GM18517 (cell line): ENCODE measurements at regions not wholly inside any gene's neighbourhood (a gene's known extent, or its start where the extent isn't known, plus 50 kb on each side); places are given as distances from the start of the nearest gene placed in this dataset.
"Not testable (repeated sequence)": the region's sequence is repeated elsewhere in the genome, so short reads cannot be mapped to it uniquely, and the experiment has no call there.

Experiments
- ATAC-seq: cut with Tn5 transposase; IDR thresholded peaks from one replicate; pipeline ENCODE4 v1.9.1; 2021; ENCODE audit warnings: mild to moderate bottlenecking, moderate library complexity; ENCODE audit not compliant: unreplicated experiment

GRCh38 chr3:181917027-181917426, 205.3 kb downstream of the SOX2 start:
- no peak for ATAC-seq

GRCh38 chr3:181919375-181919774, 207.7 kb downstream of the SOX2 start:
- no peak for ATAC-seq

GRCh38 chr3:181920409-181920808, 208.7 kb downstream of the SOX2 start:
- no peak for ATAC-seq

GRCh38 chr3:181921220-181921619, 209.5 kb downstream of the SOX2 start:
- ATAC-seq, result peak; percentile 99

- not testable (repeated sequence) for ATAC-seq
These were observed 214.1 kb downstream of the SOX2 start for GRCh38 chr3:181925841-181926240.

GRCh38 chr3:181929501-181929900, 217.8 kb downstream of the SOX2 start:
- ATAC-seq, result no peak

- ATAC-seq, result no peak
These were observed 218.4 kb downstream of the SOX2 start for GRCh38 chr3:181930105-181930504.

- ATAC-seq, result peak; percentile 64
These were observed 220.3 kb downstream of the SOX2 start for GRCh38 chr3:181932039-181932438.

- ATAC-seq, result no peak
These were observed 221.4 kb downstream of the SOX2 start for GRCh38 chr3:181933052-181933618.

GRCh38 chr3:181935915-181936314, 224.2 kb downstream of the SOX2 start:
- no peak for ATAC-seq

GRCh38 chr3:181936774-181937173, 225.0 kb downstream of the SOX2 start:
- no peak for ATAC-seq

- ATAC-seq, result not testable (repeated sequence)
These were observed 226.9 kb downstream of the SOX2 start for GRCh38 chr3:181938580-181938979.

GRCh38 chr3:181940703-181941102, 229.0 kb downstream of the SOX2 start:
- ATAC-seq, result no peak

GRCh38 chr3:181941250-181941649, 229.5 kb downstream of the SOX2 start:
- ATAC-seq, result peak; percentile 67

- no peak for ATAC-seq
These were observed 231.6 kb downstream of the SOX2 start for GRCh38 chr3:181943285-181943684.

- ATAC-seq, result no peak
These were observed 235.9 kb downstream of the SOX2 start for GRCh38 chr3:181947606-181948005.

GRCh38 chr3:181948286-181948685, 236.6 kb downstream of the SOX2 start:
- no peak for ATAC-seq

- ATAC-seq, result no peak
These were observed 240.5 kb downstream of the SOX2 start for GRCh38 chr3:181952221-181952620.

GRCh38 chr3:181952929-181953328, 241.2 kb downstream of the SOX2 start:
- ATAC-seq, result no peak

GRCh38 chr3:181955566-181955965, 243.8 kb downstream of the SOX2 start:
- ATAC-seq, result no peak

GRCh38 chr3:181956122-181956521, 244.4 kb downstream of the SOX2 start:
- ATAC-seq, result no peak

- no peak for ATAC-seq
These were observed 254.7 kb downstream of the SOX2 start for GRCh38 chr3:181966393-181966792.

- no peak for ATAC-seq
These were observed 258.2 kb downstream of the SOX2 start for GRCh38 chr3:181969925-181970324.
